Adrenal gland (tissue), 5 donors: ENCODE measurements at regions not wholly inside any gene's neighbourhood (a gene's known extent, or its start where the extent isn't known, plus 50 kb on each side); places are given as distances from the start of the nearest gene placed in this dataset.

Experiments used
- CTCF ChIP-seq, 6 experiments: fragments of 450-650 bp in 4 of 6; fragments of 200-600 bp in 2 of 6; sonication (generic) in 1 of 6; IDR thresholded peaks; 1 replicate in 5 of 6; 2 replicates in 1 of 6; pipeline versions ENCODE4 v1.5.1 to v1.8.0; 2016 to 2021; ENCODE audit warnings: antibody characterized with exemption in 6 of 6, mild to moderate bottlenecking in 2 of 6, moderate library complexity in 1 of 6
- POLR2A ChIP-seq, 2 donors: fragments of 450-650 bp; IDR thresholded peaks; one replicate each; pipeline ENCODE4 v1.6.1; 2017; ENCODE audit warnings: antibody characterized with exemption in 2 of 2, mild to moderate bottlenecking in 2 of 2, moderate library complexity in 1 of 2
- donor health status: DM: no; HTN: no; CAD: no.

- TF ChIP-seq CTCF (IDR thresholded peaks at IDR 0.05), result no peak
- no peak for TF ChIP-seq POLR2A (IDR thresholded peaks at IDR 0.05)
Measured at GRCh38 chr4:178976861-178977260, 1534.6 kb upstream of the AGA start.
